Tibial artery (tissue), 4 donors: ENCODE measurements at regions not wholly inside any gene's neighbourhood (a gene's known extent, or its start where the extent isn't known, plus 50 kb on each side); places are given as distances from the start of the nearest gene placed in this dataset.

Source experiments
- DNase-seq, 2 donors: peaks; one replicate each; pipeline ENCODE4 v3.0.0-alpha.2; 2019
- H3K27ac ChIP-seq, 2 donors: fragments of 200-600 bp; sonication (generic) in 1 of 2; 1 replicate in 1 of 2; 2 replicates in 1 of 2; pipeline ENCODE4 v1.5.1; 2018 to 2019; ENCODE audit warnings: mild to moderate bottlenecking in 1 of 2
- H3K27me3 ChIP-seq, 2 donors: fragments of 200-600 bp; sonication (generic) in 1 of 2; one replicate each; pipeline versions ENCODE4 v1.5.1 to v1.6.0; 2016 to 2019
- H3K36me3 ChIP-seq, 3 donors: fragments of 200-600 bp; sonication (generic) in 2 of 3; one replicate each; pipeline ENCODE4 v1.5.1; 2016 to 2019; ENCODE audit warnings: mild to moderate bottlenecking in 2 of 3
- H3K4me1 ChIP-seq, 4 donors: fragments of 200-600 bp; sonication (generic) in 2 of 4; 1 replicate in 3 of 4; 2 replicates in 1 of 4; pipeline ENCODE4 v1.5.1; 2016 to 2019
- H3K4me3 ChIP-seq, 2 donors: fragments of 200-600 bp; sonication (generic) in 1 of 2; 1 replicate in 1 of 2; 2 replicates in 1 of 2; pipeline ENCODE4 v1.5.1; 2018 to 2019; ENCODE audit warnings: mild to moderate bottlenecking in 2 of 2
- H3K9me3 ChIP-seq, 3 donors: fragments of 200-600 bp; sonication (generic) in 1 of 3; one replicate each; pipeline ENCODE4 v1.5.1; 2016 to 2019
- intact Hi-C: fragments of 100-400 bp; cut with DNase I; formaldehyde crosslinking; loops from one replicate; pipeline ENCODE4 v1.15.0; 2023; ENCODE audit warnings: low total_unique reads
- TF ChIP-seq, protein P1 (sequence below), 2 experiments: fragments of 200-600 bp in 1 of 2; fragments of 450-650 bp in 1 of 2; IDR thresholded peaks; one replicate each; pipeline ENCODE4 v1.5.1; 2017 to 2019; ENCODE audit warnings: antibody characterized with exemption in 2 of 2, mild to moderate bottlenecking in 1 of 2, moderate library complexity in 1 of 2

DNA sequence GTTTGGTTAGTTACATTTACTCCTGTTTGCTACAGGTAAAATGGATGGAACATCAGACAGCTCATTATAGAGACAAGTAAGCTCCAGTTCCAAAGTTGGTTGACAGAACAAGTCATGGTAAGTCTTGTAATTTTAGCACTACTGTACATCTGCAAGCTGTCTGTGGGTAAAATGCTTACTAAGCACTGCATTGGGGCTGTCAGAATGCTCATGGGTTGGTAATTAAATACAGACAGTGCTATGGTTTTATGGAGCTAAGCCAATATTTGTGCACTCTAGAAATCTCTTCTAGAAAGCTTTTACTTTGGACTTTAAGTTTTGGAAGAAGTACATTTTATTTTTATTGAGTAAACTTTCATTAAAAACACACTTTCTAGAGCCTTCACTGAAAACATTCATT is 419.2 kb upstream of the MMS22L start:
- H3K36me3 ChIP-seq: no peaks in the 10 kb centered on the region
- H3K4me3 ChIP-seq: no peak overlapping the region
- TF ChIP-seq, protein P1, sequence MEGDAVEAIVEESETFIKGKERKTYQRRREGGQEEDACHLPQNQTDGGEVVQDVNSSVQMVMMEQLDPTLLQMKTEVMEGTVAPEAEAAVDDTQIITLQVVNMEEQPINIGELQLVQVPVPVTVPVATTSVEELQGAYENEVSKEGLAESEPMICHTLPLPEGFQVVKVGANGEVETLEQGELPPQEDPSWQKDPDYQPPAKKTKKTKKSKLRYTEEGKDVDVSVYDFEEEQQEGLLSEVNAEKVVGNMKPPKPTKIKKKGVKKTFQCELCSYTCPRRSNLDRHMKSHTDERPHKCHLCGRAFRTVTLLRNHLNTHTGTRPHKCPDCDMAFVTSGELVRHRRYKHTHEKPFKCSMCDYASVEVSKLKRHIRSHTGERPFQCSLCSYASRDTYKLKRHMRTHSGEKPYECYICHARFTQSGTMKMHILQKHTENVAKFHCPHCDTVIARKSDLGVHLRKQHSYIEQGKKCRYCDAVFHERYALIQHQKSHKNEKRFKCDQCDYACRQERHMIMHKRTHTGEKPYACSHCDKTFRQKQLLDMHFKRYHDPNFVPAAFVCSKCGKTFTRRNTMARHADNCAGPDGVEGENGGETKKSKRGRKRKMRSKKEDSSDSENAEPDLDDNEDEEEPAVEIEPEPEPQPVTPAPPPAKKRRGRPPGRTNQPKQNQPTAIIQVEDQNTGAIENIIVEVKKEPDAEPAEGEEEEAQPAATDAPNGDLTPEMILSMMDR (IDR thresholded peaks at IDR 0.05): no peak
- H3K27me3 ChIP-seq: no peaks in the 10 kb centered on the region
- DNase-seq: no peak
- no peak overlapping the region for H3K27ac ChIP-seq
- no peaks in the 10 kb centered on the region for H3K4me1 ChIP-seq
- H3K9me3 ChIP-seq: no peaks in the 10 kb centered on the region
- intact Hi-C loops: no loop called here

DNA sequence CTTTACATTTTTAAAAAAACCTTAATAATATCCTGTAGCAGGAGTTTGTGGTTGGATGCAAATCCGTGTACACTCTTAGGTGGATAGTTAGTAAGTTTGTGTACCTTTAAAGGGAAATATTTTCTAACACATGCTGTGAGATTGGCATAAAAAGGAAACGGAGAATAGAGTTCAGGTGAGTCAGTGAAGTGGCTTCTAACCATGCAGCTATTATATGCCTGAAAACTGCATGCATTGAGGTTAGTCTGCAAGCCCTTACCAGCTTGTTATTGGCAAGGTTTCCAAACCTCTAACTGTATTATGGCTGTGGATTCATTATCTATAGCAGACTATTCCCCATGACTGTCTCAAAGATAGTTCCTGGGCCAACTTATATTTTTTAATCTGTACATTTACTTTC is 420.6 kb upstream of the MMS22L start:
- TF ChIP-seq, protein P1 (IDR thresholded peaks at IDR 0.05): no peak
- no peaks in the 10 kb centered on the region for H3K4me1 ChIP-seq
- no peak overlapping the region for H3K27ac ChIP-seq
- H3K36me3 ChIP-seq: no peaks in the 10 kb centered on the region
- intact Hi-C loops: no loop called here
- DNase-seq: no peak
- H3K4me3 ChIP-seq: no peak overlapping the region
- H3K9me3 ChIP-seq: no peaks in the 10 kb centered on the region
- no peaks in the 10 kb centered on the region for H3K27me3 ChIP-seq

DNA sequence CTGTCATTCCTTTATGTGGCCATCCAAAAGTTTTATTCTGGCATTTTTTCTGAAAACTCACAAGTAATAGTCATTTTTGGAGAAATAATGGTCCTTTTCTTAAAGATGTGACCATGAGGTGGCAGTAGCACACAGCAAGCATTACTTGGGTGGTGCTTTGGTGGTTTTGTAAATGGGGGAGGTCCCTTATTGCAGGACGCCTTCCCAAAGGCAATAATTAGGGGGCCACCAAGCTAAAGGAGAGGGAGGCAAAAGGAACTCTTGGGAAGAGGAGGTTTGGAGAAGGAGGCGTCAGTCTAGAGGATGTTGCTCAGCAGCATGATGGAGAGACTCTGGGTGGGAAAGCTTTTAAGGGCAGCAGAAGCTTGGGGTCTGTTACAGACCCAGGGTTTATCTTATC is 422.6 kb upstream of the MMS22L start:
- Histone ChIP-seq H3K36me3 (no peaks in the 10 kb centered on the region), H3K4me1 (no peaks in the 10 kb centered on the region), H3K27me3 (no peaks in the 10 kb centered on the region), H3K4me3 (no peak overlapping the region), H3K27ac (no peak overlapping the region), H3K9me3 (no peaks in the 10 kb centered on the region)
- TF ChIP-seq, protein P1 (IDR thresholded peaks at IDR 0.05): no peak
- DNase-seq: no peak
- intact Hi-C loops: no loop called here

DNA sequence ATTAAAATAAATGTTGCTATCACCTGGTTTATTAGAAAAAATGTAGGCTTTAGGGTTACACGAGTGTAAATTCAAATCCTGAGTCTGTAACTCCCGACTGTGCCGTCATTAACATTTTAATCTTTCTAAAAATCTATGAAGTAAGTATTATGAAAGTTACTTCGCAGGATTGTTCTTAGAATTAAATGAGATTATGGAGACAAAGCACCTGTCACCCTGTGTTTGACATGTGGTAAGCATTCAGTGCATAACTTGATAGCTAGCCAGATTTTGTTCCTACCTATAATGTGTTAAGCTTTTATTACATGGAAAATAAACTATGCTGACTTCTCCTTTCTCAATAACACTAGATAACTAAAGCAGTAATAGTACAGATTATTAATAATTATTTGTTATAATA is 429.7 kb upstream of the MMS22L start:
- H3K9me3 ChIP-seq: no peaks in the 10 kb centered on the region
- H3K27ac ChIP-seq: no peak overlapping the region
- TF ChIP-seq, protein P1 (IDR thresholded peaks at IDR 0.05): no peak
- no peak for DNase-seq
- no peak overlapping the region for H3K4me3 ChIP-seq
- H3K36me3 ChIP-seq: no peaks in the 10 kb centered on the region
- H3K4me1 ChIP-seq: no peaks in the 10 kb centered on the region
- no peaks in the 10 kb centered on the region for H3K27me3 ChIP-seq
- intact Hi-C loops: no loop called here

DNA sequence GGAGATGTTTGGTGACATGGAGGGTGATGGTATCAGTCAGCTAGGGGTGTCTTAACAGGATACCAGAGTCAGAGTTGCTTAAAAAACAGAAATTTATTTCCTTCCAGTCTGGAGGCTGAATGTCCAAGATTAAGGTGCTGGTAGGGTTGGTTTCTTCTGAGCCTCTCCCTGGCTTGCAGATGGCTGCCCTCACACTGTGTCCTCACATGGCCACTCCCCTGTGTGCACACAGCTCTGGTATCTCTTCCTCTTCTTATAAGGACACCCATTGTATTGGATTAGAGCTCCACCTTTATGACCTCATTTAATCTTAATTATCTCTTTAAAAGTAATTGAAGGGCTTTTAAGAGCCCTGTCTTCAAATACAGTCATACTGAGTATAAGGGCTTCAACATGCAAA is 431.8 kb upstream of the MMS22L start:
- DNase-seq: no peak
- Histone ChIP-seq H3K27me3 (no peaks in the 10 kb centered on the region), H3K4me3 (no peak overlapping the region), H3K9me3 (no peaks in the 10 kb centered on the region), H3K4me1 (no peaks in the 10 kb centered on the region), H3K36me3 (no peaks in the 10 kb centered on the region), H3K27ac (no peak overlapping the region)
- TF ChIP-seq, protein P1 (IDR thresholded peaks at IDR 0.05): no peak
- intact Hi-C loops: no loop called here

DNA sequence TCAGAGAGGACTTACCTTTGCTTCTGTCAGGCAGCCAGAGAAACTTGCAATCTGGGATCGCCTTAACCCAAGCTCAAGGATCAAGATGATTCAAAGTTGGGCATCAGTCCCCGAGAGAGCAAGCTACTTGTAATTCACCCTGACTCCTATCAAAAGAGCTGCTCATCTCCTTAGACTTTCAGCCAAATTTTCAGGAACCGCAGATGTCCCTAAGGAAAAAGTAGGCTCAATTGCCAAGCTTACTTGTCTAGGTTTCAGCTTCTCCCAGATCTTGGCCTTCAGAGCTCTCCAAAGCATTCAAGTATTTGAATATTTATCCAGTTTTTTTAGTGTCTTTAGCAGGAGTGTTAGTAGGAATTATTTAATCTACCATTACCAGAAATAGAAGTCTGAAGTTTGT is 434.1 kb upstream of the MMS22L start:
- Histone ChIP-seq H3K4me3 (no peak overlapping the region), H3K9me3 (no peaks in the 10 kb centered on the region), H3K27ac (no peak overlapping the region), H3K4me1 (no peaks in the 10 kb centered on the region), H3K27me3 (no peaks in the 10 kb centered on the region), H3K36me3 (no peaks in the 10 kb centered on the region)
- TF ChIP-seq, protein P1 (IDR thresholded peaks at IDR 0.05): no peak
- intact Hi-C loops: no loop called here
- DNase-seq: no peak
